OCI-LY3 (cell line): ENCODE measurements at regions not wholly inside any gene's neighbourhood (a gene's known extent, or its start where the extent isn't known, plus 50 kb on each side); places are given as distances from the start of the nearest gene placed in this dataset.

Experiments
- H2AFZ ChIP-seq: fragments of 200-600, 300-600 bp; shearing (Covaris generic); 2 replicates; pipeline ENCODE4 v1.6.0; 2014; ENCODE audit warnings: antibody characterized with exemption, low read depth, low read length
- H3K27ac ChIP-seq: fragments of 200-600, 300-600 bp; sonication (generic); 2 replicates; pipeline ENCODE4 v1.5.1; 2014; ENCODE audit warnings: mild to moderate bottlenecking, low read length, moderate library complexity, mixed read lengths
- H3K27me3 ChIP-seq: fragments of 200-600, 300-600 bp; sonication (generic); 2 replicates; pipeline ENCODE4 v1.6.1; 2014; ENCODE audit warnings: low read depth, low read length, mixed read lengths
- H3K36me3 ChIP-seq: fragments of 200-600, 300-600 bp; sonication (generic); replicated peaks from 2 replicates; pipeline ENCODE3; 2014; ENCODE audit warnings: low read depth, low read length, mixed read lengths
- H3K4me1 ChIP-seq: fragments of 300-600, 200-600 bp; sonication (generic); 2 replicates; pipeline ENCODE4 v1.6.1; 2014; ENCODE audit warnings: low read length, mixed read lengths
- H3K4me2 ChIP-seq: fragments of 200-600, 300-600 bp; sonication (generic); 2 replicates; pipeline ENCODE4 v1.6.1; 2014; ENCODE audit warnings: low read length, mixed read lengths
- H3K4me3 ChIP-seq: fragments of 300-600, 200-600 bp; sonication (generic); 2 replicates; pipeline ENCODE4 v1.5.1; 2014; ENCODE audit warnings: antibody characterized with exemption, mild to moderate bottlenecking, low read length, moderate library complexity
- H3K79me2 ChIP-seq: fragments of 300-600, 200-600 bp; shearing (Covaris generic); 2 replicates; pipeline ENCODE4 v1.6.1; 2014; ENCODE audit warnings: mild to moderate bottlenecking, low read length, mixed read lengths
- H3K9ac ChIP-seq: fragments of 300-600, 200-600 bp; shearing (Covaris generic); 2 replicates; pipeline ENCODE4 v1.6.0; 2014; ENCODE audit warnings: mild to moderate bottlenecking, low read length, moderate library complexity
- H3K9me3 ChIP-seq: fragments of 200-600, 300-600 bp; shearing (Covaris generic); 2 replicates; pipeline ENCODE4 v1.6.1; 2014; ENCODE audit warnings: low read length, mixed read lengths; ENCODE audit not compliant: insufficient read depth
- H4K20me1 ChIP-seq: fragments of 200-600, 300-600 bp; sonication (generic); 2 replicates; pipeline ENCODE4 v1.6.1; 2016; ENCODE audit warnings: low read length, mixed read lengths; ENCODE audit not compliant: insufficient read depth
- EZH2phosphoT487 ChIP-seq: fragments of 200-600 bp; shearing (Covaris generic); IDR thresholded peaks from 2 replicates; pipeline ENCODE4 v1.6.1; 2018; ENCODE audit warnings: antibody characterized with exemption, mixed run types, low read depth
- TF ChIP-seq, protein P1 (sequence below): fragments of 200-600, 300-600 bp; sonication (generic); IDR thresholded peaks from 2 replicates; pipeline ENCODE4 v1.5.1; 2014; ENCODE audit warnings: antibody characterized with exemption, low read length, low read depth

DNA sequence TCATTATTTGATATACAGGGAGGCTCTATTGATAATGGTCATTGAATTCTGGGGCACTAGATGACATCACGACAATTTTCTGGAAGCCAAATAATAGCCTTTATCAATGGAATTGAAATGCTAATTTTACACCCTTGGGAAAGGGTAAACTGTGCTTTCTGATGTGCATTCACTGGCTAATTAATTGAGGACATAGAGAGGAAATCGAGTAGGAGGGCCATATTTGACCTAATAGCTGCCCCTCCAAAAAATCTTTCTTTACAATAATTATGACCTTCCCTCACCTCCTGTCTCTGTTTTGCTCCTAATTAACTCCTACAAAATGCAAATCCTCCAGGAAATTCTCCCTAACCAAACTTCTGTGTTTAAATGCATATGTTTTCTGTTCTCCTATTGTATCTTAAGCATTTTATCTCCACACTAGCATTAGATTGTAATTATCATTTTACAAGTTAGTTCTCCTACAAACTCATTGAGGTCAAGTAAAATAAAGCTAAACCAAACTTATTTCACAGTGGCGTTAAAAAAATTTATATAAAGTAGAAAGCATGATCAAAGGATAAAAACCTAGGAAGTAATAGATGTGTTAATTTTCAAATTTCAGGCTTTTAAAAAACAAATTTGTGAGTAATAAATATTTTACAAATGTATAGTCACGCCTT lies 1414.0 kb upstream of the AGA start:
- H3K4me1 ChIP-seq = no peaks in the 10 kb centered on the region
- H2AFZ ChIP-seq = no peak overlapping the region
- no peak overlapping the region for H3K9ac ChIP-seq
- no peak overlapping the region for H3K4me2 ChIP-seq
- no peaks in the 10 kb centered on the region for H3K36me3 ChIP-seq
- no peaks in the 10 kb centered on the region for H3K79me2 ChIP-seq
- H3K27ac ChIP-seq = no peak overlapping the region
- TF ChIP-seq, protein P1, sequence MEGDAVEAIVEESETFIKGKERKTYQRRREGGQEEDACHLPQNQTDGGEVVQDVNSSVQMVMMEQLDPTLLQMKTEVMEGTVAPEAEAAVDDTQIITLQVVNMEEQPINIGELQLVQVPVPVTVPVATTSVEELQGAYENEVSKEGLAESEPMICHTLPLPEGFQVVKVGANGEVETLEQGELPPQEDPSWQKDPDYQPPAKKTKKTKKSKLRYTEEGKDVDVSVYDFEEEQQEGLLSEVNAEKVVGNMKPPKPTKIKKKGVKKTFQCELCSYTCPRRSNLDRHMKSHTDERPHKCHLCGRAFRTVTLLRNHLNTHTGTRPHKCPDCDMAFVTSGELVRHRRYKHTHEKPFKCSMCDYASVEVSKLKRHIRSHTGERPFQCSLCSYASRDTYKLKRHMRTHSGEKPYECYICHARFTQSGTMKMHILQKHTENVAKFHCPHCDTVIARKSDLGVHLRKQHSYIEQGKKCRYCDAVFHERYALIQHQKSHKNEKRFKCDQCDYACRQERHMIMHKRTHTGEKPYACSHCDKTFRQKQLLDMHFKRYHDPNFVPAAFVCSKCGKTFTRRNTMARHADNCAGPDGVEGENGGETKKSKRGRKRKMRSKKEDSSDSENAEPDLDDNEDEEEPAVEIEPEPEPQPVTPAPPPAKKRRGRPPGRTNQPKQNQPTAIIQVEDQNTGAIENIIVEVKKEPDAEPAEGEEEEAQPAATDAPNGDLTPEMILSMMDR = no peak
- TF ChIP-seq EZH2phosphoT487 = no peak
- no peaks in the 10 kb centered on the region for H3K9me3 ChIP-seq
- no peaks in the 10 kb centered on the region for H4K20me1 ChIP-seq
- H3K4me3 ChIP-seq = no peak overlapping the region
- H3K27me3 ChIP-seq = no peaks in the 10 kb centered on the region

GRCh38 chr4:178871476-178871875 lies 1429.2 kb upstream of the AGA start:
- H3K36me3 ChIP-seq = no peaks in the 10 kb centered on the region

DNA sequence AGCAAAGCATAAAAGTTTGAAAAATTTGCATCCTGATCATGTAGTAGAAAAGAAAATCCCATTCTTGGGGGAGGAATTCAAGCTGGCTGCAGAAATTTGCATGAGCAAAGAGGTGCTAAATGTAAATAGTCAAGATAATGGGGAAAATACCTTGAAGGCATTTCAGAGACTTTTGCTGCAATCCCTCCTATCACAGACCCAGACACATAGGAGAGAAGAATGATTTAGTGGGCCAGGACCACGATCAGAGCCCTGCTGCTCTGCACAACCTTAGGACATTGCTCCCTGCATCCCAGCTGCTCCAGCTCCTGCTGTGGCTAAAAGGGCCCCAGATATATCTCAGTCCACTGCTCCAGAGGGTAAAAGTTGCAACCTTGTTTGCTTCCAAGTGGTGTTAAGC lies 1439.7 kb upstream of the AGA start:
- TF ChIP-seq, protein P1 = no peak
- TF ChIP-seq EZH2phosphoT487 = no peak

More at GRCh38 chr4:178871476-178871875, 1429.2 kb upstream of the AGA start:
- peak overlapping the region; percentile 15; the same call in 1 of the 2 replicates for H2AFZ ChIP-seq
- H3K9me3 ChIP-seq = no peaks in the 10 kb centered on the region
- H3K4me1 ChIP-seq = no peaks in the 10 kb centered on the region
- no peak overlapping the region for H3K9ac ChIP-seq
- H3K27me3 ChIP-seq = no peaks in the 10 kb centered on the region
- H3K79me2 ChIP-seq = no peaks in the 10 kb centered on the region
- no peak overlapping the region for H3K4me3 ChIP-seq
- no peak overlapping the region for H3K27ac ChIP-seq
- TF ChIP-seq EZH2phosphoT487 = no peak
- TF ChIP-seq, protein P1 = no peak
- H3K4me2 ChIP-seq = no peak overlapping the region
- H4K20me1 ChIP-seq = no peaks in the 10 kb centered on the region

GRCh38 chr4:178894126-178894525 lies 1451.9 kb upstream of the AGA start:
- Histone ChIP-seq H3K27ac (no peak overlapping the region), H3K4me3 (no peak overlapping the region), H3K79me2 (no peaks in the 10 kb centered on the region), H3K36me3 (no peaks in the 10 kb centered on the region), H2AFZ (no peak overlapping the region), H3K9ac (no peak overlapping the region), H3K27me3 (no peaks in the 10 kb centered on the region), H3K4me1 (no peaks in the 10 kb centered on the region), H4K20me1 (no peaks in the 10 kb centered on the region), H3K9me3 (no peaks in the 10 kb centered on the region), H3K4me2 (no peak overlapping the region)
- TF ChIP-seq EZH2phosphoT487 = no peak
- TF ChIP-seq, protein P1 = no peak

More for the DNA sequence above, 1439.7 kb upstream of the AGA start:
- H3K4me1 ChIP-seq = no peaks in the 10 kb centered on the region
- peaks cover 19% of the 10 kb centered on the region; the same call in 1 of the 2 replicates for H3K9me3 ChIP-seq
- no peak overlapping the region for H2AFZ ChIP-seq
- no peaks in the 10 kb centered on the region for H3K27me3 ChIP-seq
- no peaks in the 10 kb centered on the region for H3K79me2 ChIP-seq
- no peak overlapping the region for H3K4me3 ChIP-seq
- H3K4me2 ChIP-seq = no peak overlapping the region
- H3K9ac ChIP-seq = no peak overlapping the region
- H3K36me3 ChIP-seq = no peaks in the 10 kb centered on the region
- no peaks in the 10 kb centered on the region for H4K20me1 ChIP-seq
- no peak overlapping the region for H3K27ac ChIP-seq
